DOHH2 (cell line): ENCODE measurements at regions not wholly inside any gene's neighbourhood (a gene's known extent, or its start where the extent isn't known, plus 50 kb on each side); places are given as distances from the start of the nearest gene placed in this dataset.
"Not testable (repeated sequence)": the region's sequence is repeated elsewhere in the genome, so short reads cannot be mapped to it uniquely, and the experiment has no call there.

ENCODE experiments used
- CTCF ChIP-seq: fragments of 200-600 bp; sonication (generic); IDR thresholded peaks from one replicate; pipeline ENCODE4 v1.5.1; 2014; ENCODE audit warnings: antibody characterized with exemption, mild to moderate bottlenecking, low read depth, low read length; ENCODE audit not compliant: poor library complexity, severe bottlenecking
- EZH2phosphoT487 ChIP-seq: fragments of 200-600 bp; sonication (generic); IDR thresholded peaks from 2 replicates; pipeline ENCODE4 v1.6.1; 2017; ENCODE audit warnings: borderline replicate concordance, mild to moderate bottlenecking, antibody characterized with exemption, low read length, moderate library complexity, mixed read lengths

DNA sequence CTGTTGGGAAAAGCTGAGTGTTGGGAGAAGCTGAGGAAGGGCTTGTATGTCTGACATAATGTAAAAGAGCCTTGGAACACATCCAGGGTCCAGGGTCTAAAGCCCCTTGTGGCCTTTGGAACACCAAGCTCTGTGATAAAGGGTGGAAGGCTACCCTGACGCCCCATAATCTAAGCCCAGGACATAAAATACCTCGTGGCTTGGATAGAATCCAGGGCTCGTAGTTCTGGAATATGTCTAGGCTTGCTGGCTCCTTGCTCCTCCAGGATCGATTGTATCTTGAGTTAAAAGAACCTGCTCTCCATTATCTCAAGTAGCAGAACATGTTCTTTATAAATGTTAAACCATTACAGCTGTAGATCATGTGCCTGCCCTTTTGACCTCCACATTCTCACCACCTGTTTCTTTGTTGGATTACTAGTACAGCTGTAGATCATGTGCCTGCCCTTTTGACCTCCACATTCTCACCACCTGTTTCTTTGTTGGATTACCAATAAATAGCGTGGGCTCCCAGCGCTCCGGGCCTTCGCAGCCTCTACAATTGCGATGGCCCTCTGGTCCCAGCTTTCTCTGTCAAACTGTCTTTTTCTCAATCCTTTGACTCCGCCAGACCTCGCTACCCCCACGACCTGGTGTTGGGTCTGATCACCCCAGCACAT lies 246.9 kb upstream of the KCNH7 start:
- TF ChIP-seq CTCF, EZH2phosphoT487: not testable (repeated sequence)
